ENCODE measurements at regions not wholly inside any gene's neighbourhood (a gene's known extent, or its start where the extent isn't known, plus 50 kb on each side); places are given as distances from the start of the nearest gene placed in this dataset.

GRCh38 chr9:88684046-88684445, 149.1 kb downstream of the NXNL2 start (continued):
- TF ChIP-seq CHD7 (IDR thresholded peaks at IDR 0.05; ENCODE audit: insufficient replicate concordance, low read length) (no peak), FOSL1 (IDR thresholded peaks at IDR 0.05; ENCODE audit: insufficient read depth, low read depth, low read length) (no peak), RXRA (IDR thresholded peaks at IDR 0.05; ENCODE audit: insufficient read depth, low read depth, low read length) (no peak), E2F6 (IDR thresholded peaks at IDR 0.05) (no peak), GABPA (IDR thresholded peaks at IDR 0.05; ENCODE audit: borderline replicate concordance, insufficient read depth, low read length) (no peak), CBX5 (IDR thresholded peaks at IDR 0.05; ENCODE audit: low read depth, low read length) (no peak)

Data from H1 (cell line).